Fibroblast of villous mesenchyme (primary cell): ENCODE measurements at regions not wholly inside any gene's neighbourhood (a gene's known extent, or its start where the extent isn't known, plus 50 kb on each side); places are given as distances from the start of the nearest gene placed in this dataset.

ENCODE experiments used
- DNase-seq: peaks from one replicate; pipeline ENCODE4 v3.0.0-alpha.2; 2010; ENCODE audit warnings: low read depth
- H3K4me3 ChIP-seq: 2 replicates; pipeline ENCODE4 v1.5.1; 2011; ENCODE audit warnings: low read depth, mild to moderate bottlenecking, low read length
- CTCF ChIP-seq: IDR thresholded peaks from 2 replicates; pipeline ENCODE4 v1.5.1; 2012; ENCODE audit warnings: low read depth, mild to moderate bottlenecking, low read length; ENCODE audit not compliant: insufficient read depth

GRCh38 chr7:68025369-68025768 is 1028.7 kb downstream of the TYW1 start:
- no peak overlapping the region for H3K4me3 ChIP-seq
- TF ChIP-seq CTCF, result no peak
- no peak for DNase-seq

GRCh38 chr7:68030530-68030929 is 1033.9 kb downstream of the TYW1 start:
- no peak for DNase-seq
- no peak for TF ChIP-seq CTCF
- H3K4me3 ChIP-seq, result no peak overlapping the region

GRCh38 chr7:68031180-68031943 is 1034.7 kb downstream of the TYW1 start:
- no peak overlapping the region for H3K4me3 ChIP-seq
- no peak for TF ChIP-seq CTCF
- no peak for DNase-seq

GRCh38 chr7:68038621-68039314 is 1042.1 kb downstream of the TYW1 start:
- H3K4me3 ChIP-seq, result no peak overlapping the region
- TF ChIP-seq CTCF, result no peak
- DNase-seq, result peak; percentile 4

GRCh38 chr7:68041554-68041953 is 1044.9 kb downstream of the TYW1 start:
- no peak for DNase-seq
- no peak for TF ChIP-seq CTCF
- no peak overlapping the region for H3K4me3 ChIP-seq

- no peak for DNase-seq
- no peak for TF ChIP-seq CTCF
- H3K4me3 ChIP-seq, result no peak overlapping the region
Observed at GRCh38 chr7:68043546-68043945, 1046.9 kb downstream of the TYW1 start.
